ENCODE measurements at regions not wholly inside any gene's neighbourhood (a gene's known extent, or its start where the extent isn't known, plus 50 kb on each side); places are given as distances from the start of the nearest gene placed in this dataset.
"Not testable (repeated sequence)": the region's sequence is repeated elsewhere in the genome, so short reads cannot be mapped to it uniquely, and the experiment has no call there.

GRCh38 chr5:173682313-173682712, 65.9 kb upstream of the BOD1 start:
- no peak overlapping the region for H3K4me3 ChIP-seq
- H3K9me3 ChIP-seq = no peaks in the 10 kb centered on the region
- no peaks in the 10 kb centered on the region for H3K27me3 ChIP-seq
- intact Hi-C loops (cut with DNase I; ENCODE audit: low total_unique reads) = no loop called here
- DNase-seq = no peak
- no peak for TF ChIP-seq CTCF (IDR thresholded peaks at IDR 0.05)
- H3K27ac ChIP-seq = no peak overlapping the region
- no peaks in the 10 kb centered on the region for H3K36me3 ChIP-seq
- no peaks in the 10 kb centered on the region for H3K4me1 ChIP-seq

GRCh38 chr5:173684535-173684934, 68.1 kb upstream of the BOD1 start:
- H3K4me3 ChIP-seq; H3K36me3 ChIP-seq; H3K27ac ChIP-seq; DNase-seq; H3K27me3 ChIP-seq; H3K9me3 ChIP-seq; intact Hi-C loops (cut with DNase I; ENCODE audit: low total_unique reads); H3K4me1 ChIP-seq: not testable (repeated sequence)

- Histone ChIP-seq H3K27me3 (no peaks in the 10 kb centered on the region), H3K4me3 (no peak overlapping the region), H3K9me3 (no peaks in the 10 kb centered on the region), H3K36me3 (no peaks in the 10 kb centered on the region), H3K27ac (no peak overlapping the region), H3K4me1 (no peaks in the 10 kb centered on the region)
- intact Hi-C loops (cut with DNase I; ENCODE audit: low total_unique reads) = no loop called here
- no peak for DNase-seq
- TF ChIP-seq CTCF (IDR thresholded peaks at IDR 0.05) = no peak
Observed at GRCh38 chr5:173686950-173687349, 70.5 kb upstream of the BOD1 start.

- H3K27me3 ChIP-seq = no peaks in the 10 kb centered on the region
- H3K4me1 ChIP-seq = no peaks in the 10 kb centered on the region
- H3K36me3 ChIP-seq = no peaks in the 10 kb centered on the region
- H3K27ac ChIP-seq = no peak overlapping the region
- intact Hi-C loops (cut with DNase I; ENCODE audit: low total_unique reads) = no loop called here
- H3K4me3 ChIP-seq = no peak overlapping the region
- TF ChIP-seq CTCF (IDR thresholded peaks at IDR 0.05) = no peak
- peaks cover 0 to 2% (median 0%) of the 10 kb centered on the region in 3 donors for H3K9me3 ChIP-seq
- DNase-seq = no peak
Observed at GRCh38 chr5:173688703-173689102, 72.3 kb upstream of the BOD1 start.

GRCh38 chr5:173689171-173689736, 72.8 kb upstream of the BOD1 start:
- no peak for DNase-seq
- Histone ChIP-seq H3K36me3 (no peaks in the 10 kb centered on the region), H3K4me3 (no peak overlapping the region), H3K4me1 (no peaks in the 10 kb centered on the region), H3K27ac (no peak overlapping the region), H3K27me3 (no peaks in the 10 kb centered on the region), H3K9me3 (peaks cover 0 to 6% (median 0%) of the 10 kb centered on the region in 3 donors)
- intact Hi-C loops (cut with DNase I; ENCODE audit: low total_unique reads) = no loop called here
- no peak for TF ChIP-seq CTCF (IDR thresholded peaks at IDR 0.05)

- no peak for TF ChIP-seq CTCF (IDR thresholded peaks at IDR 0.05)
- Histone ChIP-seq H3K4me3 (no peak overlapping the region), H3K36me3 (no peaks in the 10 kb centered on the region), H3K27me3 (no peaks in the 10 kb centered on the region), H3K4me1 (no peaks in the 10 kb centered on the region), H3K27ac (no peak overlapping the region), H3K9me3 (peaks cover 0 to 6% (median 0%) of the 10 kb centered on the region in 3 donors)
- no peak for DNase-seq
- intact Hi-C loops (cut with DNase I; ENCODE audit: low total_unique reads) = no loop called here
Observed at GRCh38 chr5:173689737-173690360, 73.4 kb upstream of the BOD1 start.

All from tibial artery (tissue), 4 donors.